Tibial nerve (tissue), 4 donors: ENCODE measurements at regions not wholly inside any gene's neighbourhood (a gene's known extent, or its start where the extent isn't known, plus 50 kb on each side); places are given as distances from the start of the nearest gene placed in this dataset.

Experiments
- DNase-seq, 2 donors: peaks; one replicate each; pipeline ENCODE4 v3.0.0-alpha.2; 2019; ENCODE audit warnings: low spot score in 2 of 2
- H3K27ac ChIP-seq, 4 donors: fragments of 200-600 bp; sonication (generic) in 3 of 4; one replicate each; pipeline ENCODE4 v1.5.1; 2017 to 2019; ENCODE audit warnings: mild to moderate bottlenecking in 1 of 4
- H3K27me3 ChIP-seq, 2 donors: fragments of 200-600 bp; sonication (generic) in 1 of 2; one replicate each; pipeline versions ENCODE4 v1.5.1 to v1.6.0; 2017 to 2019
- H3K36me3 ChIP-seq, 3 donors: fragments of 200-600 bp; sonication (generic); one replicate each; pipeline ENCODE4 v1.5.1; 2018 to 2019
- H3K4me1 ChIP-seq, 4 donors: fragments of 200-600 bp; sonication (generic) in 3 of 4; one replicate each; pipeline ENCODE4 v1.5.1; 2017 to 2019
- H3K4me3 ChIP-seq, 4 donors: fragments of 200-600 bp; sonication (generic) in 3 of 4; one replicate each; pipeline ENCODE4 v1.5.1; 2017 to 2019; ENCODE audit warnings: mild to moderate bottlenecking in 1 of 4, moderate library complexity in 1 of 4
- H3K9me3 ChIP-seq, 4 donors: fragments of 200-600 bp; sonication (generic) in 3 of 4; one replicate each; pipeline ENCODE4 v1.5.1; 2017 to 2019
- EP300 ChIP-seq, 2 donors: sonication (generic); formaldehyde crosslinking; IDR thresholded peaks; one replicate each; pipeline ENCODE4 v1.6.1; 2017; ENCODE audit warnings: antibody characterized with exemption in 2 of 2, mild to moderate bottlenecking in 1 of 2
- POLR2A ChIP-seq, 2 donors: fragments of 450-650 bp; IDR thresholded peaks; one replicate each; pipeline ENCODE4 v1.6.1; 2017; ENCODE audit warnings: antibody characterized with exemption in 2 of 2, mild to moderate bottlenecking in 2 of 2, moderate library complexity in 2 of 2
- WGBS, 2 donors: methylation state at CpG; one replicate each; pipeline ENCODE4 v1.1.5; 2018; 5-methylcytosine and 5-hydroxymethylcytosine counted together
- TF ChIP-seq, protein P1 (sequence below), 5 experiments: fragments of 200-600 bp in 3 of 5; fragments of 450-650 bp in 2 of 5; sonication (generic) in 3 of 5; IDR thresholded peaks; one replicate each; pipeline ENCODE4 v1.5.1; 2016 to 2019; ENCODE audit warnings: antibody characterized with exemption in 5 of 5, mild to moderate bottlenecking in 3 of 5, moderate library complexity in 2 of 5

- no peak for DNase-seq
- Histone ChIP-seq H3K4me1 (no peaks in the 10 kb centered on the region), H3K27me3 (no peaks in the 10 kb centered on the region), H3K36me3 (no peaks in the 10 kb centered on the region), H3K4me3 (no peak overlapping the region), H3K27ac (no peak overlapping the region), H3K9me3 (no peaks in the 10 kb centered on the region)
- WGBS, 2 donors = 81 to 83% methylated on average over 2 of the region's 2 CpGs
- no peak for TF ChIP-seq EP300 (IDR thresholded peaks at IDR 0.05)
- TF ChIP-seq, protein P1, sequence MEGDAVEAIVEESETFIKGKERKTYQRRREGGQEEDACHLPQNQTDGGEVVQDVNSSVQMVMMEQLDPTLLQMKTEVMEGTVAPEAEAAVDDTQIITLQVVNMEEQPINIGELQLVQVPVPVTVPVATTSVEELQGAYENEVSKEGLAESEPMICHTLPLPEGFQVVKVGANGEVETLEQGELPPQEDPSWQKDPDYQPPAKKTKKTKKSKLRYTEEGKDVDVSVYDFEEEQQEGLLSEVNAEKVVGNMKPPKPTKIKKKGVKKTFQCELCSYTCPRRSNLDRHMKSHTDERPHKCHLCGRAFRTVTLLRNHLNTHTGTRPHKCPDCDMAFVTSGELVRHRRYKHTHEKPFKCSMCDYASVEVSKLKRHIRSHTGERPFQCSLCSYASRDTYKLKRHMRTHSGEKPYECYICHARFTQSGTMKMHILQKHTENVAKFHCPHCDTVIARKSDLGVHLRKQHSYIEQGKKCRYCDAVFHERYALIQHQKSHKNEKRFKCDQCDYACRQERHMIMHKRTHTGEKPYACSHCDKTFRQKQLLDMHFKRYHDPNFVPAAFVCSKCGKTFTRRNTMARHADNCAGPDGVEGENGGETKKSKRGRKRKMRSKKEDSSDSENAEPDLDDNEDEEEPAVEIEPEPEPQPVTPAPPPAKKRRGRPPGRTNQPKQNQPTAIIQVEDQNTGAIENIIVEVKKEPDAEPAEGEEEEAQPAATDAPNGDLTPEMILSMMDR (IDR thresholded peaks at IDR 0.05) = no peak
- TF ChIP-seq POLR2A (IDR thresholded peaks at IDR 0.05) = no peak
Measured at GRCh38 chr11:97955595-97955994, 1065.2 kb upstream of the CNTN5 start.

- 32 to 34% methylated on average over 2 of the region's 2 CpGs for WGBS, 2 donors
Measured at GRCh38 chr11:97956904-97957303, 1063.8 kb upstream of the CNTN5 start.

DNA sequence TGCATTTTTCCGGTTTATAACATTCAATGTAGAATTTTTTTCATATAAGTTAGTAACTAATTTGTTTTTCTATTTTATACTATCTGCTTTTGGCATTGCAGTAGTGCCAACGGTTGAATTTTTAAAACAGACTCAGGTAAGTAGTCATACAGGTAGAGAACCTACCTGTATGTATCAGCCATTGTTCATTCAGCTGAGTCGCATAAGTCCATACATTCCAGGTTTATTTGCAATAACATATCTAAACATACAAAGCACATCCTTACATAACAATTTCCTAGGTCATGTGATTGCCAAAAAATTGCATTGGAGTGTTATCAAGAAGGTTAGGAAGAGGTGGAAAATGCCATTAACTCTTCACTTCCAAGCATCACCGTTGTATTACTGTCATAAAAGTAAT, 1059.3 kb upstream of the CNTN5 start:
- Histone ChIP-seq H3K9me3 (no peaks in the 10 kb centered on the region), H3K27me3 (no peaks in the 10 kb centered on the region), H3K4me1 (no peaks in the 10 kb centered on the region), H3K36me3 (no peaks in the 10 kb centered on the region), H3K4me3 (no peak overlapping the region), H3K27ac (no peak overlapping the region)
- no peak for DNase-seq
- WGBS, 2 donors = 88% methylated on average over 4 of the region's 4 CpGs
- TF ChIP-seq EP300 (IDR thresholded peaks at IDR 0.05) = no peak
- no peak for TF ChIP-seq POLR2A (IDR thresholded peaks at IDR 0.05)
- TF ChIP-seq, protein P1 (IDR thresholded peaks at IDR 0.05) = no peak

More at GRCh38 chr11:97956904-97957303, 1063.8 kb upstream of the CNTN5 start:
- TF ChIP-seq POLR2A (IDR thresholded peaks at IDR 0.05) (no peak), EP300 (IDR thresholded peaks at IDR 0.05) (no peak)
- TF ChIP-seq, protein P1 (IDR thresholded peaks at IDR 0.05) = no peak
- no peak for DNase-seq
- Histone ChIP-seq H3K36me3 (no peaks in the 10 kb centered on the region), H3K27ac (no peak overlapping the region), H3K4me1 (no peaks in the 10 kb centered on the region), H3K27me3 (no peaks in the 10 kb centered on the region), H3K9me3 (no peaks in the 10 kb centered on the region), H3K4me3 (no peak overlapping the region)

GRCh38 chr11:97962758-97963157, 1058.0 kb upstream of the CNTN5 start:
- no peak for TF ChIP-seq POLR2A (IDR thresholded peaks at IDR 0.05)
- TF ChIP-seq, protein P1 (IDR thresholded peaks at IDR 0.05) = no peak
- no peak for TF ChIP-seq EP300 (IDR thresholded peaks at IDR 0.05)
- no peak overlapping the region for H3K27ac ChIP-seq
- H3K9me3 ChIP-seq = no peaks in the 10 kb centered on the region
- no peaks in the 10 kb centered on the region for H3K4me1 ChIP-seq
- H3K4me3 ChIP-seq = no peak overlapping the region
- DNase-seq = no peak
- H3K36me3 ChIP-seq = no peaks in the 10 kb centered on the region
- 0 to 2% methylated on average over 1 of the region's 1 CpG for WGBS, 2 donors
- no peaks in the 10 kb centered on the region for H3K27me3 ChIP-seq

DNA sequence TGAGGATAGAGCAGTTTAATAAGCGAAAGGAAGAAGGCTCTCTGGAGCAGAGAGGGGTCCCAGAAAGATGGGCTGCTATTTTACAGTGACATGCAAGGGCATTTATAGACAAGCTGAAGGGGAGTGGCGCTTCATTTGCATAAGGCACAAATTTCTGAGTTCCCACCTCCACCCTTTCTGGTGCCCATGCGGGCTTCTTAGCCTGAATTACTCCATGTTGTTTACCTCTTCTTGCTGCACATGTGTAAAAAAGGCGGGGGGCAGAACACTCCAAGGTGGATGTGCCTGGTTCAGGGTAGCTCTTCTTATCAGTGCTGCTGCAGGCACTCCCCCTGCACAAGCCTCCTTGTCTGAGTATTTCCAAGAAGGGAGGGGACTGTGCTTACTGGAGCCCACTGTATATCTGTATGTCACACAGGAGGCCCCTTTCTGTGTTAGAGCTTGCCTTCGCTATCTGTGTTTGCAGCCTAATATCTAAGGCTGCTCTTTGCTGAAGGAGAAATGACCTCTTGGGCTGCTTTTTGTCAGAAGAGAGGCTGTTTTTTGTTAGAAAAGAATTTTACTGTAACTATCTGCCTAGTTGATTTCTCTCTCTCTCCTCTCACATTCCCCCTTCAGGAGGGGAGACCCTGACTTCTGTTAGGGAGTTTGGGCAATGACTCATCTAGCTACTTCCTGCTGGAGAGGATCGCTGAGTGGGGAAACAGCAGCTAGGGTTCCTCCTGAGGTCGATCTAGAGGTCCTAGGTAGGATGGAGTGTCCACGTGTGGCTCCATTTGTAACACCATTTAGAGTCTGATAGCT, 1057.0 kb upstream of the CNTN5 start:
- TF ChIP-seq, protein P1 (IDR thresholded peaks at IDR 0.05) = no peak
- TF ChIP-seq EP300 (IDR thresholded peaks at IDR 0.05) (no peak), POLR2A (IDR thresholded peaks at IDR 0.05) (no peak)
- DNase-seq = no peak
- WGBS, 2 donors = 79 to 81% methylated on average over 8 of the region's 8 CpGs
- H3K4me3 ChIP-seq = no peak overlapping the region
- no peaks in the 10 kb centered on the region for H3K9me3 ChIP-seq
- H3K27ac ChIP-seq = no peak overlapping the region
- no peaks in the 10 kb centered on the region for H3K4me1 ChIP-seq
- no peaks in the 10 kb centered on the region for H3K36me3 ChIP-seq
- no peaks in the 10 kb centered on the region for H3K27me3 ChIP-seq
